A549 (cell line): ENCODE measurements at regions not wholly inside any gene's neighbourhood (a gene's known extent, or its start where the extent isn't known, plus 50 kb on each side); places are given as distances from the start of the nearest gene placed in this dataset.

ENCODE experiments used
- CBX8 ChIP-seq: fragments of 200-600 bp; sonication (generic); IDR thresholded peaks from 2 replicates; pipeline ENCODE4 v1.6.1; 2016
- ZNF302 ChIP-seq: fragments of 250-450 bp; sonication (Bioruptor Pico); IDR thresholded peaks from 2 replicates; pipeline ENCODE4 v1.9.0; 2021; ENCODE audit warnings: inconsistent platforms, mild to moderate bottlenecking, moderate library complexity
- TF ChIP-seq, protein P1 (sequence below): fragments of >200 bp; sonication (Bioruptor Twin); formaldehyde crosslinking; IDR thresholded peaks from 3 replicates; pipeline ENCODE4 v1.5.1; 2016

DNA sequence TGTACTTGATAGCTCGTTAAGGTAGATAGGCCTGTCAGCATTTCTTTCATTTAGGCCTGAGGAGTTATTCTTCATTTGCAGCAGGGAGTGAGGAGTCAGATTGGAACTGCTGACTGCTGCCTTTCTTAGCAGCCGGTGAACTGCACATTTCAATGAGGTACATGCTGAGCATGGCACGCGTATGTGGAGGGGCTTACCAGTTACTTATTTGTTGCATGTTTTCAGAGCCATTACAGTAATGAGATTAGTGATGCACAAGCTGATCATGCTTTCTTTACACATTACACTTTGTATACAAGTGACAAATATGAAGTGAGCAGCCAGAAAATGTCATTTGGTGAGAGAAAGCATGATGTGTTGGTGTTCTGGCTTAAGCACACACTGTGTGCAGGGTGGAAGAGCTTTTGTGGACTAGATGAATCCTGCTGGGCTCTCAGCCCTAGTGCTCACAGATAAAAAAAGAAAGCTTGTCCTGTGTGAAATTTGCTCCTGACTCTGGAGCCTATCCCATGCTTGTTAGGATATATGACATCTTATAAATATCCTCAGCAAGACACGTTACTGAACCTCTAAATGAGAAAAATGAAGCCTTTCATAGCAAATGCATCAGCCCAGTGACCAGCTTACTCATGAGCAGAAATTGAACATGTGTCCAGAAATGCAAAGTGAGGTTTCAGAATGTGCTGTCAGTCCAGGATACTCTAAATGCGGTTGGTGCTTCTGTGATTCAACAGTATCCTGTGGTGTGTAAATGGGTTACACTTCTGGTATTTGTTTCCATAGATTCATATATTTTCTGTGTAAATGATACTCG is 574.7 kb upstream of the ADGRL2 start:
- TF ChIP-seq CBX8, result no peak
- TF ChIP-seq ZNF302 (CRISPR knock-in tag), result no peak
- TF ChIP-seq, protein P1, sequence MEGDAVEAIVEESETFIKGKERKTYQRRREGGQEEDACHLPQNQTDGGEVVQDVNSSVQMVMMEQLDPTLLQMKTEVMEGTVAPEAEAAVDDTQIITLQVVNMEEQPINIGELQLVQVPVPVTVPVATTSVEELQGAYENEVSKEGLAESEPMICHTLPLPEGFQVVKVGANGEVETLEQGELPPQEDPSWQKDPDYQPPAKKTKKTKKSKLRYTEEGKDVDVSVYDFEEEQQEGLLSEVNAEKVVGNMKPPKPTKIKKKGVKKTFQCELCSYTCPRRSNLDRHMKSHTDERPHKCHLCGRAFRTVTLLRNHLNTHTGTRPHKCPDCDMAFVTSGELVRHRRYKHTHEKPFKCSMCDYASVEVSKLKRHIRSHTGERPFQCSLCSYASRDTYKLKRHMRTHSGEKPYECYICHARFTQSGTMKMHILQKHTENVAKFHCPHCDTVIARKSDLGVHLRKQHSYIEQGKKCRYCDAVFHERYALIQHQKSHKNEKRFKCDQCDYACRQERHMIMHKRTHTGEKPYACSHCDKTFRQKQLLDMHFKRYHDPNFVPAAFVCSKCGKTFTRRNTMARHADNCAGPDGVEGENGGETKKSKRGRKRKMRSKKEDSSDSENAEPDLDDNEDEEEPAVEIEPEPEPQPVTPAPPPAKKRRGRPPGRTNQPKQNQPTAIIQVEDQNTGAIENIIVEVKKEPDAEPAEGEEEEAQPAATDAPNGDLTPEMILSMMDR, result no peak
